ENCODE measurements at regions not wholly inside any gene's neighbourhood (a gene's known extent, or its start where the extent isn't known, plus 50 kb on each side); places are given as distances from the start of the nearest gene placed in this dataset.

DNA sequence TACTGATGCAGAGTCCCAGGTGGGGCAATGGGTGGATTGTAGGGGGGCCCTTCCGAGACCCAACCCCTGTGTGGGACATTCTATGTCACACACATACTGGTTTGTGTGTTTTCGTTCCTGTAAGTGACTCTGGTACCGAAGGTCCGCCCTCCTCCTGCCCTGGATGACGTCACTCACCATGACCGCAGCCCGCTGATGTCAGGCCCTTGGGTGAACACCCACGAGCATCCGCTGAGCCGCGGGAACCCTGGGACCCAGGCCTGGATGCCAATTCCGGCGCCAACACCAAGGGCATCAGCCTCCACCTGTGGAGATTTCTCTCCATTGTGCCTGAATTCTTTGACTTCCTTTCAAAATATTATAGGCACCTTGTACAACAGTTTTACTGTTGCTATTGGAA lies 184.3 kb downstream of the MTRR start:
- TF ChIP-seq FOXP2 (optimal IDR thresholded peaks at IDR 0.05; ENCODE audit: borderline replicate concordance, extremely low read depth, extremely low read length, insufficient read depth) (no peak), SIN3A (IDR thresholded peaks at IDR 0.05; ENCODE audit: borderline replicate concordance, insufficient read depth, low read length) (no peak), TAF1 (IDR thresholded peaks at IDR 0.05; ENCODE audit: borderline replicate concordance, insufficient read depth, low read length) (no peak), POLR2AphosphoS5 (IDR thresholded peaks at IDR 0.05; ENCODE audit: low read depth, low read length) (no peak)
- TF ChIP-seq, protein P1, sequence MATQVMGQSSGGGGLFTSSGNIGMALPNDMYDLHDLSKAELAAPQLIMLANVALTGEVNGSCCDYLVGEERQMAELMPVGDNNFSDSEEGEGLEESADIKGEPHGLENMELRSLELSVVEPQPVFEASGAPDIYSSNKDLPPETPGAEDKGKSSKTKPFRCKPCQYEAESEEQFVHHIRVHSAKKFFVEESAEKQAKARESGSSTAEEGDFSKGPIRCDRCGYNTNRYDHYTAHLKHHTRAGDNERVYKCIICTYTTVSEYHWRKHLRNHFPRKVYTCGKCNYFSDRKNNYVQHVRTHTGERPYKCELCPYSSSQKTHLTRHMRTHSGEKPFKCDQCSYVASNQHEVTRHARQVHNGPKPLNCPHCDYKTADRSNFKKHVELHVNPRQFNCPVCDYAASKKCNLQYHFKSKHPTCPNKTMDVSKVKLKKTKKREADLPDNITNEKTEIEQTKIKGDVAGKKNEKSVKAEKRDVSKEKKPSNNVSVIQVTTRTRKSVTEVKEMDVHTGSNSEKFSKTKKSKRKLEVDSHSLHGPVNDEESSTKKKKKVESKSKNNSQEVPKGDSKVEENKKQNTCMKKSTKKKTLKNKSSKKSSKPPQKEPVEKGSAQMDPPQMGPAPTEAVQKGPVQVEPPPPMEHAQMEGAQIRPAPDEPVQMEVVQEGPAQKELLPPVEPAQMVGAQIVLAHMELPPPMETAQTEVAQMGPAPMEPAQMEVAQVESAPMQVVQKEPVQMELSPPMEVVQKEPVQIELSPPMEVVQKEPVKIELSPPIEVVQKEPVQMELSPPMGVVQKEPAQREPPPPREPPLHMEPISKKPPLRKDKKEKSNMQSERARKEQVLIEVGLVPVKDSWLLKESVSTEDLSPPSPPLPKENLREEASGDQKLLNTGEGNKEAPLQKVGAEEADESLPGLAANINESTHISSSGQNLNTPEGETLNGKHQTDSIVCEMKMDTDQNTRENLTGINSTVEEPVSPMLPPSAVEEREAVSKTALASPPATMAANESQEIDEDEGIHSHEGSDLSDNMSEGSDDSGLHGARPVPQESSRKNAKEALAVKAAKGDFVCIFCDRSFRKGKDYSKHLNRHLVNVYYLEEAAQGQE (IDR thresholded peaks at IDR 0.05; ENCODE audit: insufficient read depth in 1 of 2, low read depth in 2 of 2, low read length in 2 of 2): no peak

DNA sequence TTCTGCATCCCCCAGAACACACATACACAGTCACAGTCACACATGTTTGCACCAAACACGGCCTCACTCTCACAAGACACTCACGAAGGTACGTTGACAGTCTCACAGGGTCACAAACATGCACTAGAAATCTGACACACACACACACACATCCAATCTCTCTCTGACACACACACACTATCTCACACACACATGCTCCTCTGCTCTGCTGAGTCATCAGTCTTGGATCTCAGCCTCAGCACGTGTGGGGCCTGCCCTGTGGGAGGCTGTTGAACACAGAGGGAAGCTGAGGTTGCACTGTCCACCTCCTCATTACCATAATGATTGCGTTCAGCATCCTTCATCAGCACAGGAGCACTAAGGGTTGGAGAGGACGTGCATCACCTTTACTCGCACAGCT lies 188.8 kb downstream of the MTRR start:
- TF ChIP-seq, protein P1 (IDR thresholded peaks at IDR 0.05; ENCODE audit: insufficient read depth in 1 of 2, low read depth in 2 of 2, low read length in 2 of 2): no peak
- no peak for TF ChIP-seq POLR2AphosphoS5 (IDR thresholded peaks at IDR 0.05; ENCODE audit: low read depth, low read length)
- TF ChIP-seq TAF1 (IDR thresholded peaks at IDR 0.05; ENCODE audit: borderline replicate concordance, insufficient read depth, low read length): no peak
- no peak for TF ChIP-seq SIN3A (IDR thresholded peaks at IDR 0.05; ENCODE audit: borderline replicate concordance, insufficient read depth, low read length)
- TF ChIP-seq FOXP2 (optimal IDR thresholded peaks at IDR 0.05; ENCODE audit: borderline replicate concordance, extremely low read depth, extremely low read length, insufficient read depth): no peak

DNA sequence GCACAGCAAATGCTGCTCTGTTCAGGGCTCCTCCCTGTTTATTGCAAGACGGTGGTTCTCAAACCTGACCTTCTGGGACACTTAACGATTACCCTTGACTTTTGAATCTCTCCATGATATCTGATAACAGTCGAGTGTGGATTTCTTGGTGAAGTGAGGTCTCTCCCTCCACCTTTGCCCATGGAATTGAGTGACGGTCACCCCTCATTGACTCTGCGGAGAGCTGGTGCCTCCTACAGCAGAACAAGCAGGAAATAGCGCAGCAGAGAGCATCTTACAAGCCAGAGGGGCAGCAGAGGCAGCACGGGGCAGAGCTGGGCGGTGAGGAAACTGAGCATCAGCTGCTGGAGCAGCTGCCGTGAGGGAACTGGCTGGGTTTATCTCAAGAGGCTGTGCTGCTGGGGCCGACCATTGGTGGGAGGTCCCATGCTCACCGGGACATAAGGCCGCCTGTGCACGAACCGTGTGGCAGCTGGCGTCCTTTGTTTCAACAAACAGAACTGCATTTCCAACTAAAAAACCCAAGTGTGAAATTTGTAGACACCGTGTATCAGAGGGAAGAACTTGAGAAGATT lies 189.8 kb downstream of the MTRR start:
- no peak for TF ChIP-seq FOXP2 (optimal IDR thresholded peaks at IDR 0.05; ENCODE audit: borderline replicate concordance, extremely low read depth, extremely low read length, insufficient read depth)
- no peak for TF ChIP-seq POLR2AphosphoS5 (IDR thresholded peaks at IDR 0.05; ENCODE audit: low read depth, low read length)
- no peak for TF ChIP-seq SIN3A (IDR thresholded peaks at IDR 0.05; ENCODE audit: borderline replicate concordance, insufficient read depth, low read length)
- TF ChIP-seq, protein P1 (IDR thresholded peaks at IDR 0.05; ENCODE audit: insufficient read depth in 1 of 2, low read depth in 2 of 2, low read length in 2 of 2): no peak
- TF ChIP-seq TAF1 (IDR thresholded peaks at IDR 0.05; ENCODE audit: borderline replicate concordance, insufficient read depth, low read length): no peak

DNA sequence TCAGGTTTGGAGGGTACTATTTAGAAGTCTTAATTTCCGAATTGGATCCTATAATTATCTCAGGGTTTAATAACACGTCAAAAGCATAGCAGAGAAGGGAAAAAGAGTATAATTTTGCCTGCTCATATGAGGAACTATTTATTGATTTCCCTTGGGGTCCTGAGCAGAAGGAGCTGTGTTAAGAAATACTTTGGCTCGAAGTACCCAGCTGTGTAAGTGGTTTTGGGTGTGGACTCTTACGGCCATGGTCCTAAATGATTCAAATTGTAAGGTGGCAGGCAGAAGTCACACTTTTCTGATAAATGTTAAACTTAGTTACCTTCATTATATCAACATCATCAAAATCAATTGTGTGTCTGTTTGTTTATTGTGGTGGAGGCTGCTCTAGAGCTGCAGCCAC lies 190.4 kb downstream of the MTRR start:
- TF ChIP-seq, protein P1 (IDR thresholded peaks at IDR 0.05; ENCODE audit: insufficient read depth in 1 of 2, low read depth in 2 of 2, low read length in 2 of 2): no peak
- no peak for TF ChIP-seq SIN3A (IDR thresholded peaks at IDR 0.05; ENCODE audit: borderline replicate concordance, insufficient read depth, low read length)
- TF ChIP-seq TAF1 (IDR thresholded peaks at IDR 0.05; ENCODE audit: borderline replicate concordance, insufficient read depth, low read length): no peak
- TF ChIP-seq POLR2AphosphoS5 (IDR thresholded peaks at IDR 0.05; ENCODE audit: low read depth, low read length): no peak
- TF ChIP-seq FOXP2 (optimal IDR thresholded peaks at IDR 0.05; ENCODE audit: borderline replicate concordance, extremely low read depth, extremely low read length, insufficient read depth): no peak

All from PFSK-1 (cell line).